GM23248 (cell line): ENCODE measurements at regions not wholly inside any gene's neighbourhood (a gene's known extent, or its start where the extent isn't known, plus 50 kb on each side); places are given as distances from the start of the nearest gene placed in this dataset.

Experiments used
- EZH2 ChIP-seq: fragments of 200-600 bp; sonication (generic); IDR thresholded peaks from 2 replicates; pipeline ENCODE4 v1.6.1; 2018; ENCODE audit warnings: antibody characterized with exemption, mild to moderate bottlenecking; ENCODE audit not compliant: insufficient read depth, poor library complexity, severe bottlenecking
- EZH2phosphoT487 ChIP-seq: fragments of 200-600 bp; sonication (generic); IDR thresholded peaks from 2 replicates; pipeline ENCODE4 v1.6.1; 2018; ENCODE audit warnings: antibody characterized with exemption, moderate library complexity, mild to moderate bottlenecking, low read depth; ENCODE audit not compliant: insufficient read depth

- TF ChIP-seq EZH2 (no peak), EZH2phosphoT487 (no peak)
Measured at GRCh38 chr2:234394450-234394849, 102.4 kb downstream of the ARL4C start.
